Nephron (organoid): ENCODE measurements at regions not wholly inside any gene's neighbourhood (a gene's known extent, or its start where the extent isn't known, plus 50 kb on each side); places are given as distances from the start of the nearest gene placed in this dataset.
A peak's percentile ranks its signal among the peaks of the same experiment; 100 is the strongest.

Experiments used
- H3K27ac Mint-ChIP-seq, 3 experiments: 2 replicates each; pipeline ENCODE4 v1.8.0; 2020; ENCODE audit warnings: mixed read lengths in 3 of 3, mild to moderate bottlenecking in 2 of 3, moderate library complexity in 1 of 3
- H3K27me3 Mint-ChIP-seq: 2 replicates; pipeline ENCODE4 v1.8.0; 2021; ENCODE audit warnings: low read depth, mild to moderate bottlenecking, moderate library complexity, mixed read lengths
- H3K36me3 Mint-ChIP-seq: 2 replicates; pipeline ENCODE4 v1.8.0; 2020; ENCODE audit warnings: low read depth, mixed read lengths
- H3K4me1 Mint-ChIP-seq: 2 replicates; pipeline ENCODE4 v1.8.0; 2020; ENCODE audit warnings: mixed read lengths
- H3K4me3 Mint-ChIP-seq, 3 experiments: 2 replicates each; pipeline ENCODE4 v1.8.0; 2020; ENCODE audit warnings: mild to moderate bottlenecking in 3 of 3, mixed read lengths in 3 of 3, moderate library complexity in 2 of 3
- H3K9me3 Mint-ChIP-seq: 2 replicates; pipeline ENCODE4 v1.8.0; 2020; ENCODE audit warnings: mixed read lengths
- CTCF ChIP-seq, 3 experiments: fragments of 200-600 bp; sonication (generic); IDR thresholded peaks; one replicate each; pipeline ENCODE4 v1.5.0; 2021; ENCODE audit warnings: antibody characterized with exemption in 3 of 3; ENCODE audit not compliant: unreplicated experiment in 3 of 3

- Mint-ChIP-seq H3K4me3 (no peak overlapping the region), H3K4me1 (peaks cover 28% of the 10 kb centered on the region), H3K36me3 (no peaks in the 10 kb centered on the region), H3K9me3 (peaks cover 3% of the 10 kb centered on the region), H3K27ac (no peak overlapping the region), H3K27me3 (peaks cover 21% of the 10 kb centered on the region)
- no peak for TF ChIP-seq CTCF (IDR thresholded peaks at IDR 0.05; ENCODE audit: unreplicated experiment in 3 of 3)
Observed at GRCh38 chr2:21282515-21282898, 158.7 kb downstream of the TDRD15 start.

GRCh38 chr2:21288299-21288698 lies 164.5 kb downstream of the TDRD15 start:
- Mint-ChIP-seq H3K27ac (peak overlapping the region in 2 of 3 experiments; percentile 5 to 53), H3K27me3 (no peaks in the 10 kb centered on the region), H3K36me3 (no peaks in the 10 kb centered on the region), H3K9me3 (peaks cover 3% of the 10 kb centered on the region), H3K4me3 (peak overlapping the region in 1 of 3 experiments; percentile 0), H3K4me1 (peaks cover 25% of the 10 kb centered on the region)
- no peak for TF ChIP-seq CTCF (IDR thresholded peaks at IDR 0.05; ENCODE audit: unreplicated experiment in 3 of 3)

DNA sequence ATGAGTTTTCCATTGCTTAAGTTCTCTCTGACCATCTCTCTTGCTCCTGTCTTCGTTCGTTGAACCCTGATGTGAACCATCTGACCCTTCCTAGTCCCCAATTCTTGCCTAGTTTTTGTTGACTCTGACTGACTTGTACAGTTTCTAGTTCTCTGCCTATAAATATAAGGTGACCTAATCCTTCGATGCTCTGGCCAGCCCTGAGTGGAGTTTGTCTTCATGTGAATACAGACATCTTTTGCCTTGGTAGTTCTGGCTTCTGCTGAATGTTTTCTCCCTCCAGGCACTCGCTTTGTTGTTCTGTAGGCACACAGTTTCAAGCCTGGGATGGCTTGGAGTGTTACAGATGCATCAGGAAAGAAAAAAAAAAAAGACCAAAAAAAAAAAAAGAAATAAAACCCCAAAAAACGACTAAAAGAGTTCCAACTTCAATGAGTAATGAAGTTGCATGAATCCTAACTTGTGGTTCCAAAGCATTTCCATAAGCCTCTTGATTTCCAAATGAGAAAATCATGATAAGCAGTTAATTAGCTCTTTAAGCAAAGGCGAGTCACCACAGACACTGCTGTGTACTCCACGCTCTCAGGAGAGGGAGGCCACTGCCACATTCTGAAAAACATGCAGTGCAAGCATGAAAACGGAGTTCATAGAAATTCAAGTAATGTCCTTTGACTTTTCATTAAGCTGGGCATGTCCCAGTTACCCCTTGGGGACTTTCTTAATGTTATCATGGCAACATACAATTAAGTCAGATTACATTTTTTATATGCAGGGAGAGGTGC lies 165.2 kb downstream of the TDRD15 start:
- H3K4me3 Mint-ChIP-seq, result no peak overlapping the region
- TF ChIP-seq CTCF (IDR thresholded peaks at IDR 0.05; ENCODE audit: unreplicated experiment in 3 of 3), result no peak

GRCh38 chr2:21289551-21289950 lies 165.8 kb downstream of the TDRD15 start:
- peaks cover 25% of the 10 kb centered on the region for H3K4me1 Mint-ChIP-seq
- H3K9me3 Mint-ChIP-seq, result peaks cover 3% of the 10 kb centered on the region
- no peaks in the 10 kb centered on the region for H3K36me3 Mint-ChIP-seq
- peak overlapping the region in 2 of 3 experiments; percentile 54 to 85 for H3K27ac Mint-ChIP-seq
- H3K27me3 Mint-ChIP-seq, result no peaks in the 10 kb centered on the region
- H3K4me3 Mint-ChIP-seq, result no peak overlapping the region
- TF ChIP-seq CTCF (IDR thresholded peaks at IDR 0.05; ENCODE audit: unreplicated experiment in 3 of 3), result no peak

More for the DNA sequence above, 165.2 kb downstream of the TDRD15 start:
- no peaks in the 10 kb centered on the region for H3K27me3 Mint-ChIP-seq
- no peaks in the 10 kb centered on the region for H3K36me3 Mint-ChIP-seq
- peaks cover 25% of the 10 kb centered on the region for H3K4me1 Mint-ChIP-seq
- peak overlapping the region in 2 of 3 experiments; percentile 9 to 54 for H3K27ac Mint-ChIP-seq
- peaks cover 3% of the 10 kb centered on the region for H3K9me3 Mint-ChIP-seq

DNA sequence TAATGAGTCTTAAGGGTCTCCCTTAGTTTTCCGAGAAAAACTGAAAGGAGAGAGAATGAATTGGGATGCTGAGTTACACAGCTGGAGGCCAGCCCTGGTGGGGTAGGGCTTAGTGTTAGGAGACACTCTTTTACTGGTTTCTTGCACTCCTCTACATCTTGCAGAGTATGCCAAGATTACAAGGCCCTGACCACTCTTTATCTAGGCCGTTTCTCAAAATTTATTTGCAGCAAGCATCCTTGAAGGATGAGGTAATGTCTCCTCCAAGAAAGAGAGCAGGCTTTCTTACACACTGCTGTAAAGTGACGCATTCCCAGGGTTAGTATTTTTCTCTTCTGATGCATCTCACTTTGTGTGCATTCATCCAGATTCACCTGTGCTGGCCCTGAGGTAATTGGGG lies 166.2 kb downstream of the TDRD15 start:
- Mint-ChIP-seq H3K27ac (peak overlapping the region in 2 of 3 experiments; percentile 54 to 85), H3K27me3 (no peaks in the 10 kb centered on the region), H3K4me1 (peaks cover 25% of the 10 kb centered on the region), H3K36me3 (no peaks in the 10 kb centered on the region), H3K4me3 (no peak overlapping the region), H3K9me3 (peaks cover 3% of the 10 kb centered on the region)
- TF ChIP-seq CTCF (IDR thresholded peaks at IDR 0.05; ENCODE audit: unreplicated experiment in 3 of 3), result no peak

DNA sequence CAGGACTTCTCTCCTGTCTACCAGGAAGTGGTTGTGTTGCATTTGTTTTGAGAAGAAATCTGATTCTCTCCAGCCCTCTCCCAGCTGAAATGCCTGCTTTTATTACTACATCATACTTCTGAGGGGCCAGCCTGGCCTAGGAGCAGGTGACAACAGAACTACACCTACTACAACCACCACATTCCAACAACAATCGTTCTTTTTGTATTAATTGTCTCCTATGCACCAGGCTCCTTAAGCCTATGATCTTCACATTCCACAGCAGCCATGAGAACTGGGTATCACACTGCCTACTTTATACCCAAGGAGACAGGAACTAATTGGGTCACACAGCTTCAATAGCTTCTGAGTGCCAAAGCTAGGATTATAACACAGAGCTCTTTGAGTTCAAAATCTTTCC lies 167.7 kb downstream of the TDRD15 start:
- no peak overlapping the region for H3K4me3 Mint-ChIP-seq
- no peaks in the 10 kb centered on the region for H3K9me3 Mint-ChIP-seq
- peaks cover 11% of the 10 kb centered on the region for H3K27me3 Mint-ChIP-seq
- no peak overlapping the region for H3K27ac Mint-ChIP-seq
- TF ChIP-seq CTCF (IDR thresholded peaks at IDR 0.05; ENCODE audit: unreplicated experiment in 3 of 3), result no peak
- H3K4me1 Mint-ChIP-seq, result peaks cover 25% of the 10 kb centered on the region
- no peaks in the 10 kb centered on the region for H3K36me3 Mint-ChIP-seq
